Calu3 (cell line): ENCODE measurements at regions not wholly inside any gene's neighbourhood (a gene's known extent, or its start where the extent isn't known, plus 50 kb on each side); places are given as distances from the start of the nearest gene placed in this dataset.

Experiments
- BruUV-seq: library from RNA; stranded (reverse); fragments of 400-500 nt; replicated peaks from 2 replicates; lab custom pipeline; 2021; lab: Mats Ljungman, UMichigan
- CTCF ChIA-PET: fragments of 300-600 bp; sonication (Branson Sonifier 250); formaldehyde crosslinking; loops from one replicate; lab custom pipeline; 2022; ENCODE audit warnings: antibody characterized with exemption; lab: Charles Lee
- DNase-seq: peaks from one replicate; pipeline ENCODE4 v3.0.0; 2022
- H3K27ac Mint-ChIP-seq: one replicate; pipeline ENCODE4 v1.8.0; 2022; ENCODE audit warnings: mixed read lengths; ENCODE audit not compliant: unreplicated experiment
- H3K27me3 Mint-ChIP-seq: one replicate; pipeline ENCODE4 v1.8.0; 2022; ENCODE audit warnings: mixed read lengths; ENCODE audit not compliant: unreplicated experiment
- H3K36me3 Mint-ChIP-seq: one replicate; pipeline ENCODE4 v1.8.0; 2022; ENCODE audit warnings: mild to moderate bottlenecking, moderate library complexity, mixed read lengths; ENCODE audit not compliant: insufficient read depth, unreplicated experiment
- H3K4me1 Mint-ChIP-seq: one replicate; pipeline ENCODE4 v1.8.0; 2022; ENCODE audit warnings: mild to moderate bottlenecking, low read depth, mixed read lengths; ENCODE audit not compliant: unreplicated experiment
- H3K4me3 Mint-ChIP-seq: one replicate; pipeline ENCODE4 v1.8.0; 2022; ENCODE audit warnings: mild to moderate bottlenecking, low read depth, moderate library complexity, mixed read lengths; ENCODE audit not compliant: unreplicated experiment
- H3K9me3 Mint-ChIP-seq: one replicate; pipeline ENCODE4 v1.8.0; 2022; ENCODE audit warnings: low read depth, mixed read lengths; ENCODE audit not compliant: unreplicated experiment
- intact Hi-C: fragments of 100-400 bp; cut with micrococcal nuclease; formaldehyde crosslinking; loops from one replicate; pipeline ENCODE4 v1.10.0; 2022; ENCODE audit not compliant: unreplicated experiment
- TF ChIP-seq, protein P1 (sequence below): fragments of 200-600 bp; IDR thresholded peaks from one replicate; pipeline ENCODE4 v1.8.0; 2022; ENCODE audit warnings: antibody characterized with exemption; ENCODE audit not compliant: unreplicated experiment

DNA sequence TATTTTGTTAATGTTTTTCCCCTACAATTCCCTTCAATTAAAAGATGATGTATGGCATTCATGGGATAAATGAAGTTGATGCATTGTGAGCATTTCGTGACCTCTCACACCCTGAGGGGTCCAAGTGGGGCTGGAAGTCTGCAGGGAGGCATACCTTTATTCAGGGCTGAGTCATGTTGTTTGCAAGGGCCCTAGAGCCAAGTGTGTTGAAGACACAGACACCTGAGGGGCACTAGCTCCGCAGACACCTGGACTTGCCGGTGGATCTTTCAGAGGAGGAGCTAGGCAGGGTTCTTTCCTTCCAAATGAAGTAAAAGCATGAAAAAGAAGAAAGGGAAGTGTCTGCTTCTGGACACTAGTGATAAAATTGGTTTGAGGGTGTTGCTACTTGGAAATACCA lies 57.0 kb upstream of the RGS7 start:
- no TSS peak for BruUV-seq
- CTCF ChIA-PET, result interaction anchor here (0.8 kb wide), 1 partner anchor 448 kb away, joined by 3 read pairs; no protein-coding TSS in a partner anchor
- no peaks in the 10 kb centered on the region for H3K9me3 Mint-ChIP-seq
- no peak overlapping the region for H3K27ac Mint-ChIP-seq
- no peaks in the 10 kb centered on the region for H3K4me1 Mint-ChIP-seq
- H3K36me3 Mint-ChIP-seq, result no peaks in the 10 kb centered on the region
- DNase-seq, result no peak
- no peak overlapping the region for H3K4me3 Mint-ChIP-seq
- intact Hi-C loops, result no loop called here
- H3K27me3 Mint-ChIP-seq, result no peaks in the 10 kb centered on the region
- TF ChIP-seq, protein P1, sequence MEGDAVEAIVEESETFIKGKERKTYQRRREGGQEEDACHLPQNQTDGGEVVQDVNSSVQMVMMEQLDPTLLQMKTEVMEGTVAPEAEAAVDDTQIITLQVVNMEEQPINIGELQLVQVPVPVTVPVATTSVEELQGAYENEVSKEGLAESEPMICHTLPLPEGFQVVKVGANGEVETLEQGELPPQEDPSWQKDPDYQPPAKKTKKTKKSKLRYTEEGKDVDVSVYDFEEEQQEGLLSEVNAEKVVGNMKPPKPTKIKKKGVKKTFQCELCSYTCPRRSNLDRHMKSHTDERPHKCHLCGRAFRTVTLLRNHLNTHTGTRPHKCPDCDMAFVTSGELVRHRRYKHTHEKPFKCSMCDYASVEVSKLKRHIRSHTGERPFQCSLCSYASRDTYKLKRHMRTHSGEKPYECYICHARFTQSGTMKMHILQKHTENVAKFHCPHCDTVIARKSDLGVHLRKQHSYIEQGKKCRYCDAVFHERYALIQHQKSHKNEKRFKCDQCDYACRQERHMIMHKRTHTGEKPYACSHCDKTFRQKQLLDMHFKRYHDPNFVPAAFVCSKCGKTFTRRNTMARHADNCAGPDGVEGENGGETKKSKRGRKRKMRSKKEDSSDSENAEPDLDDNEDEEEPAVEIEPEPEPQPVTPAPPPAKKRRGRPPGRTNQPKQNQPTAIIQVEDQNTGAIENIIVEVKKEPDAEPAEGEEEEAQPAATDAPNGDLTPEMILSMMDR, result no peak

- CTCF ChIA-PET, result interaction anchor here (0.8 kb wide), 1 partner anchor 447 kb away, joined by 3 read pairs; no protein-coding TSS in a partner anchor
- H3K27ac Mint-ChIP-seq, result no peak overlapping the region
- H3K9me3 Mint-ChIP-seq, result no peaks in the 10 kb centered on the region
- no peaks in the 10 kb centered on the region for H3K4me1 Mint-ChIP-seq
- no peak overlapping the region for H3K4me3 Mint-ChIP-seq
- no peaks in the 10 kb centered on the region for H3K27me3 Mint-ChIP-seq
- TF ChIP-seq, protein P1, result no peak
- BruUV-seq, result no TSS peak
- DNase-seq, result no peak
- intact Hi-C loops, result no loop called here
- no peaks in the 10 kb centered on the region for H3K36me3 Mint-ChIP-seq
Measured at GRCh38 chr1:241413386-241413785, 56.4 kb upstream of the RGS7 start.

- H3K36me3 Mint-ChIP-seq, result no peaks in the 10 kb centered on the region
- no TSS peak for BruUV-seq
- no peaks in the 10 kb centered on the region for H3K27me3 Mint-ChIP-seq
- DNase-seq, result no peak
- intact Hi-C loops, result no loop called here
- no peaks in the 10 kb centered on the region for H3K4me1 Mint-ChIP-seq
- no peak overlapping the region for H3K4me3 Mint-ChIP-seq
- TF ChIP-seq, protein P1, result no peak
- CTCF ChIA-PET, result no interaction called here
- no peaks in the 10 kb centered on the region for H3K9me3 Mint-ChIP-seq
- no peak overlapping the region for H3K27ac Mint-ChIP-seq
Measured at GRCh38 chr1:241412646-241413045, 55.6 kb upstream of the RGS7 start.

DNA sequence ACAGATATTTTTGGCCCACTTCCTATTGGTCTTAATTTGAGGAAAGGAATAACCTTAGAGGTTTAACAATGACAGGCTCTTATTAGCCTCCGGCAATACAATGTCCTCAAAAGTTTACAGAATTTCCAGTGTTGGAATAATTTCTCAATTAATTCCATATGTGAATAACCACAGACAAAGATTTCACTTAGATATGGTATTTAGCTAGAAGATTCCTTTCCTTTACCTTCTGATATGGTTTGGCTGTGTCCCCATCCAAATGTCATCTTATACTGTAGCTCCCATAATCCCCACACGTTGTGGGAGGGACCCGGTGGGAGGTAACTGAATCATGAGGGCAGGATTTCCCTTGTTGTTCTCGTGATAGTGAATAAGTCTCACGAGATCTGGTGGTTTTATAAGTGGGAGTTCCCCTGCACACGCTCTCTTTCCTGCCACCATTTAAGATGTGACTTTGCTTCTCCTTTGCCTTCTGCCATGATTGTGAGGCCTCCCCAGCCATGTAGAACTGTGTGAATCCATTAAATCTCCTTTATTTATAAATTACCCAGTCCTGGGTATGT lies 54.9 kb upstream of the RGS7 start:
- Mint-ChIP-seq H3K4me3 (no peak overlapping the region), H3K27me3 (no peaks in the 10 kb centered on the region), H3K4me1 (no peaks in the 10 kb centered on the region), H3K9me3 (no peaks in the 10 kb centered on the region), H3K27ac (no peak overlapping the region), H3K36me3 (no peaks in the 10 kb centered on the region)
- CTCF ChIA-PET, result interaction anchor here (1.0 kb wide), 1 partner anchor 445 kb away, joined by 3 read pairs; no protein-coding TSS in a partner anchor
- TF ChIP-seq, protein P1, result no peak
- DNase-seq, result no peak
- intact Hi-C loops, result no loop called here
- no TSS peak for BruUV-seq
